ENCODE measurements at regions not wholly inside any gene's neighbourhood (a gene's known extent, or its start where the extent isn't known, plus 50 kb on each side); places are given as distances from the start of the nearest gene placed in this dataset.

DNA sequence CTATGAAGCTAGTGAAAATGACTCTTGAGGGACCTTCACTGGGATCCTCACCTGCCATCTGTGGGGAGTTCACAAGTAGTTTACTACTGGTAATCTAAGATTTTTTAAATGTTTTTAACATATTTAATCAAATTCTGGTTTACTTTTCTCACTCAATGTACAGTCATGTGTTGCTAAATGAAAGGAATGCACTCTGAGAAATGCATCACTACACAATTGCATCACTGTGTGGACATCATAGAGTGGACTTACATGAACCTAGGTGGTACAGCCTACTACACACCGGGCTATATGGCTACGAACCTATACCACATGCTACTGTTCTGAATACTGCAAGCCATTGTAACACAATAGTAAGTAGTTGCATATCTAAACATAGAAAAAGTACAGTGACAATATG is 528.0 kb downstream of the BCL11A start:
- ChIA-PET POLR2A (no interaction called here), CTCF (no interaction called here)
- DNase-seq (ENCODE audit: low read depth, low spot score), result no peak
- Histone ChIP-seq H3K36me3 (ENCODE audit: control insufficient read depth, insufficient read depth, low read length) (no peaks in the 10 kb centered on the region), H3K4me3 (ENCODE audit: low read depth in 2 of 2, low read length in 2 of 2) (no peak overlapping the region), H3K27me3 (ENCODE audit: control insufficient read depth, insufficient read depth, low read length) (no peaks in the 10 kb centered on the region), H3K27ac (ENCODE audit: low read length) (no peak overlapping the region), H3K9me3 (ENCODE audit: control insufficient read depth, insufficient read depth, low read depth, low read length) (no peaks in the 10 kb centered on the region), H3K4me1 (ENCODE audit: control insufficient read depth, insufficient read depth, low read length) (no peaks in the 10 kb centered on the region)
- in situ Hi-C loops (cut with HindIII; ENCODE audit: low pct_unique_long_range_greater_than_20kb, low sequenced_read_pairs) (no loop called here), intact Hi-C loops (cut with micrococcal nuclease; ENCODE audit: unreplicated experiment) (no loop called here)
- BruUV-seq (replicated peaks), result no TSS peak
- ATAC-seq, result no peak
- TF ChIP-seq, protein P1, sequence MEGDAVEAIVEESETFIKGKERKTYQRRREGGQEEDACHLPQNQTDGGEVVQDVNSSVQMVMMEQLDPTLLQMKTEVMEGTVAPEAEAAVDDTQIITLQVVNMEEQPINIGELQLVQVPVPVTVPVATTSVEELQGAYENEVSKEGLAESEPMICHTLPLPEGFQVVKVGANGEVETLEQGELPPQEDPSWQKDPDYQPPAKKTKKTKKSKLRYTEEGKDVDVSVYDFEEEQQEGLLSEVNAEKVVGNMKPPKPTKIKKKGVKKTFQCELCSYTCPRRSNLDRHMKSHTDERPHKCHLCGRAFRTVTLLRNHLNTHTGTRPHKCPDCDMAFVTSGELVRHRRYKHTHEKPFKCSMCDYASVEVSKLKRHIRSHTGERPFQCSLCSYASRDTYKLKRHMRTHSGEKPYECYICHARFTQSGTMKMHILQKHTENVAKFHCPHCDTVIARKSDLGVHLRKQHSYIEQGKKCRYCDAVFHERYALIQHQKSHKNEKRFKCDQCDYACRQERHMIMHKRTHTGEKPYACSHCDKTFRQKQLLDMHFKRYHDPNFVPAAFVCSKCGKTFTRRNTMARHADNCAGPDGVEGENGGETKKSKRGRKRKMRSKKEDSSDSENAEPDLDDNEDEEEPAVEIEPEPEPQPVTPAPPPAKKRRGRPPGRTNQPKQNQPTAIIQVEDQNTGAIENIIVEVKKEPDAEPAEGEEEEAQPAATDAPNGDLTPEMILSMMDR (IDR thresholded peaks at IDR 0.05), result no peak
- TF ChIP-seq POLR2AphosphoS5 (IDR thresholded peaks at IDR 0.05; ENCODE audit: low read depth, low read length) (no peak), TCF7L2 (IDR thresholded peaks at IDR 0.05; ENCODE audit: low read depth, low read length) (no peak), SIN3A (IDR thresholded peaks at IDR 0.05; ENCODE audit: borderline replicate concordance, insufficient read depth, low read depth, low read length) (no peak)
- TF ChIP-seq, protein P2, sequence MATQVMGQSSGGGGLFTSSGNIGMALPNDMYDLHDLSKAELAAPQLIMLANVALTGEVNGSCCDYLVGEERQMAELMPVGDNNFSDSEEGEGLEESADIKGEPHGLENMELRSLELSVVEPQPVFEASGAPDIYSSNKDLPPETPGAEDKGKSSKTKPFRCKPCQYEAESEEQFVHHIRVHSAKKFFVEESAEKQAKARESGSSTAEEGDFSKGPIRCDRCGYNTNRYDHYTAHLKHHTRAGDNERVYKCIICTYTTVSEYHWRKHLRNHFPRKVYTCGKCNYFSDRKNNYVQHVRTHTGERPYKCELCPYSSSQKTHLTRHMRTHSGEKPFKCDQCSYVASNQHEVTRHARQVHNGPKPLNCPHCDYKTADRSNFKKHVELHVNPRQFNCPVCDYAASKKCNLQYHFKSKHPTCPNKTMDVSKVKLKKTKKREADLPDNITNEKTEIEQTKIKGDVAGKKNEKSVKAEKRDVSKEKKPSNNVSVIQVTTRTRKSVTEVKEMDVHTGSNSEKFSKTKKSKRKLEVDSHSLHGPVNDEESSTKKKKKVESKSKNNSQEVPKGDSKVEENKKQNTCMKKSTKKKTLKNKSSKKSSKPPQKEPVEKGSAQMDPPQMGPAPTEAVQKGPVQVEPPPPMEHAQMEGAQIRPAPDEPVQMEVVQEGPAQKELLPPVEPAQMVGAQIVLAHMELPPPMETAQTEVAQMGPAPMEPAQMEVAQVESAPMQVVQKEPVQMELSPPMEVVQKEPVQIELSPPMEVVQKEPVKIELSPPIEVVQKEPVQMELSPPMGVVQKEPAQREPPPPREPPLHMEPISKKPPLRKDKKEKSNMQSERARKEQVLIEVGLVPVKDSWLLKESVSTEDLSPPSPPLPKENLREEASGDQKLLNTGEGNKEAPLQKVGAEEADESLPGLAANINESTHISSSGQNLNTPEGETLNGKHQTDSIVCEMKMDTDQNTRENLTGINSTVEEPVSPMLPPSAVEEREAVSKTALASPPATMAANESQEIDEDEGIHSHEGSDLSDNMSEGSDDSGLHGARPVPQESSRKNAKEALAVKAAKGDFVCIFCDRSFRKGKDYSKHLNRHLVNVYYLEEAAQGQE (IDR thresholded peaks at IDR 0.05; ENCODE audit: insufficient read depth in 1 of 2, low read depth in 2 of 2, low read length in 1 of 2), result no peak

DNA sequence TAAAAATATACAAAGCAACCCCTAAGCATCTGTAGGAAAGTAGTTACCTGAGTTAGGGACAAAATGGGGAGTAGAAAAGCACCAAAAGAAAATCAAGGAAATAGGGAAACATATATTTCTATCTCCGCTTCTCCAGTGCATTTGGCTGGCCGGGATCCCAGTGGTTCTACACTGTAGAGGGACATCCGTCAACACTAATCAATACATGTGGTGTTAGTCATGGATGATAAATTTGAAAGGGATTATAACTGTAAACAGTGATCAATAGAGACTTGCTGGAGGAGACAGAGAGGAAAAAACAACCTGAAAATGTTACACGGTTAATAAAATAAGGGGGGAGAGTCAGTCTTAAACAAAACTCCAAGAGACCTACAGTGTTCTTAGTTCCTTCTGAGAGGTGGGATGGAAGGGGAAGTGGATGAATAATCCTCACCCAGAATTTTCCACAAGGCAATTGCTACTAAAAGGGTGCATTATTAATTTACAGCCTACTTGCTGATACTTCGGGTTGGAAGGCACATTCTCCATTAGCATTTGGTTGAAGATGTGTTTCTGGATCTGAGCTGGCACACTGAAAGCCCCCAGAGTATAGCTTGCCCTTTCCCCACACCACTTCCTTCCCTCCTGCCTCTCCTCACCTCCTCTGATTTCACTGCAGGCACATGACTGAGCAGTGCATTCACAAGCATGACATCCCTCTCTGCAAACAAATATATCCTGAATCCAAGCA is 530.0 kb downstream of the BCL11A start:
- POLR2A ChIA-PET, result no interaction called here
- DNase-seq (ENCODE audit: low read depth, low spot score) (no peak), ATAC-seq (no peak)
- H3K27me3 ChIP-seq (ENCODE audit: control insufficient read depth, insufficient read depth, low read length), result no peaks in the 10 kb centered on the region
- intact Hi-C loops (cut with micrococcal nuclease; ENCODE audit: unreplicated experiment) (no loop called here), in situ Hi-C loops (cut with HindIII; ENCODE audit: low pct_unique_long_range_greater_than_20kb, low sequenced_read_pairs) (no loop called here)
- H3K36me3 ChIP-seq (ENCODE audit: control insufficient read depth, insufficient read depth, low read length), result no peaks in the 10 kb centered on the region
- no peak for TF ChIP-seq TCF7L2 (IDR thresholded peaks at IDR 0.05; ENCODE audit: low read depth, low read length)
- TF ChIP-seq SIN3A (IDR thresholded peaks at IDR 0.05; ENCODE audit: borderline replicate concordance, insufficient read depth, low read depth, low read length), result no peak
- TF ChIP-seq POLR2AphosphoS5 (IDR thresholded peaks at IDR 0.05; ENCODE audit: low read depth, low read length), result no peak
- TF ChIP-seq, protein P2 (IDR thresholded peaks at IDR 0.05; ENCODE audit: insufficient read depth in 1 of 2, low read depth in 2 of 2, low read length in 1 of 2), result no peak
- TF ChIP-seq, protein P1 (IDR thresholded peaks at IDR 0.05), result no peak
- H3K9me3 ChIP-seq (ENCODE audit: control insufficient read depth, insufficient read depth, low read depth, low read length), result no peaks in the 10 kb centered on the region
- BruUV-seq (replicated peaks), result no TSS peak
- no peak overlapping the region for H3K4me3 ChIP-seq (ENCODE audit: low read depth in 2 of 2, low read length in 2 of 2)
- H3K4me1 ChIP-seq (ENCODE audit: control insufficient read depth, insufficient read depth, low read length), result no peaks in the 10 kb centered on the region
- no peak overlapping the region for H3K27ac ChIP-seq (ENCODE audit: low read length)
- CTCF ChIA-PET, result no interaction called here
